Spleen (tissue), 11 donors: ENCODE measurements at regions not wholly inside any gene's neighbourhood (a gene's known extent, or its start where the extent isn't known, plus 50 kb on each side); places are given as distances from the start of the nearest gene placed in this dataset.

ENCODE experiments used
- DNase-seq: peaks from one replicate; pipeline ENCODE4 v3.0.0-alpha.2; 2020
- H3K27ac ChIP-seq, 8 donors: fragments of 200-600 bp; sonication (generic) in 7 of 8; 1 replicate in 4 of 8; 2 replicates in 4 of 8; pipeline versions ENCODE4 v1.5.0 to v1.8.0; 2016 to 2021; ENCODE audit warnings: inconsistent platforms in 4 of 8, mild to moderate bottlenecking in 4 of 8, moderate library complexity in 1 of 8
- H3K27me3 ChIP-seq, 7 donors: fragments of 200-600 bp; sonication (generic) in 6 of 7; replicated peaks in 1 of 7; 1 replicate in 4 of 7; 2 replicates in 3 of 7; pipeline versions ENCODE4 v1.5.0 to v1.8.0; 2016 to 2021; ENCODE audit warnings: inconsistent platforms in 3 of 7, mild to moderate bottlenecking in 1 of 7
- H3K36me3 ChIP-seq, 6 donors: fragments of 200-600 bp; sonication (generic) in 5 of 6; 1 replicate in 4 of 6; 2 replicates in 2 of 6; pipeline versions ENCODE4 v1.5.0 to v1.8.0; 2016 to 2021; ENCODE audit warnings: inconsistent platforms in 2 of 6
- H3K4me1 ChIP-seq, 6 donors: fragments of 200-600 bp; sonication (generic) in 5 of 6; 1 replicate in 3 of 6; 2 replicates in 3 of 6; pipeline versions ENCODE4 v1.5.0 to v1.8.0; 2016 to 2021; ENCODE audit warnings: inconsistent platforms in 3 of 6
- H3K4me3 ChIP-seq, 8 donors: fragments of 200-600 bp; sonication (generic) in 7 of 8; 1 replicate in 4 of 8; 2 replicates in 4 of 8; pipeline versions ENCODE4 v1.5.0 to v1.8.0; 2016 to 2021; ENCODE audit warnings: inconsistent platforms in 4 of 8, mild to moderate bottlenecking in 4 of 8, moderate library complexity in 2 of 8
- H3K9me3 ChIP-seq, 8 donors: fragments of 200-600 bp; sonication (generic) in 7 of 8; 1 replicate in 4 of 8; 2 replicates in 4 of 8; pipeline versions ENCODE4 v1.5.0 to v1.8.0; 2016 to 2021; ENCODE audit warnings: inconsistent platforms in 4 of 8
- CTCF ChIP-seq, 11 experiments: fragments of 200-600 bp in 7 of 11; fragments of 450-650 bp in 4 of 11; sonication (generic) in 4 of 11; IDR thresholded peaks in 8 of 11; conservative IDR thresholded peaks in 3 of 11; 1 replicate in 7 of 11; 2 replicates in 4 of 11; pipeline versions ENCODE4 v1.4.0 to v1.8.0; 2016 to 2021; ENCODE audit warnings: antibody characterized with exemption in 11 of 11, inconsistent platforms in 4 of 11, mild to moderate bottlenecking in 1 of 11
- POLR2A ChIP-seq, 3 donors: fragments of 450-650 bp; IDR thresholded peaks; one replicate each; pipeline ENCODE4 v1.5.1; 2017; ENCODE audit warnings: antibody characterized with exemption in 3 of 3, mild to moderate bottlenecking in 1 of 3
- POLR2AphosphoS5 ChIP-seq, 3 donors: sonication (generic); formaldehyde crosslinking; IDR thresholded peaks; one replicate each; pipeline ENCODE4 v1.5.1; 2017; ENCODE audit warnings: antibody characterized with exemption in 3 of 3
- WGBS, 5 donors: extraction: QIAGEN DNeasy Blood & Tissue Kit in 3 of 5; methylation state at CpG; one replicate each; pipeline versions ENCODE4 v1.1.5 to v1.1.7; 2013 to 2018; 5-methylcytosine and 5-hydroxymethylcytosine counted together
- intact Hi-C: fragments of 100-400 bp; cut with DNase I; formaldehyde crosslinking; loops from one replicate; pipeline ENCODE4 v1.15.0; 2023; ENCODE audit warnings: low total_unique reads
- donor health status: healthy with polysubstance abuse.
- donor health status: DM: no; HTN: no; CAD: no; lungs with moderate emphysema.
- donor health status: DM: no; HTN: no; CAD: no.
- donor health status: Bipolar disorder and iron deficiency.
- donor health status: healthy.
- donor health status: DM: no; HTN: no; CAD: no.
- donor health status: DM: yes; HTN: yes; CAD: no.

GRCh38 chr4:8760561-8760960 lies 111.1 kb downstream of the HMX1 start:
- peaks cover 0 to 23% (median 0%) of the 10 kb centered on the region in 7 donors for H3K27me3 ChIP-seq
- H3K4me1 ChIP-seq: no peaks in the 10 kb centered on the region
- no peaks in the 10 kb centered on the region for H3K36me3 ChIP-seq
- H3K27ac ChIP-seq: no peak overlapping the region
- WGBS, 5 donors: 73 to 91% (median 76%) methylated on average over 10 to 11 of the region's 11 CpGs
- H3K4me3 ChIP-seq: no peak overlapping the region
- no peaks in the 10 kb centered on the region for H3K9me3 ChIP-seq
- intact Hi-C loops: no loop called here
- TF ChIP-seq POLR2AphosphoS5 (IDR thresholded peaks at IDR 0.05): no peak
- no peak for TF ChIP-seq CTCF (IDR thresholded peaks at IDR 0.05 in 8 of 11, conservative IDR thresholded peaks at IDR 0.05 in 3 of 11)
- TF ChIP-seq POLR2A (IDR thresholded peaks at IDR 0.05): no peak
- peak; percentile 54 for DNase-seq

GRCh38 chr4:8759987-8760386 lies 111.7 kb downstream of the HMX1 start:
- no peak overlapping the region for H3K27ac ChIP-seq
- no peaks in the 10 kb centered on the region for H3K9me3 ChIP-seq
- intact Hi-C loops: no loop called here
- H3K4me3 ChIP-seq: no peak overlapping the region
- DNase-seq: peak; percentile 44
- WGBS, 5 donors: 64 to 75% (median 67%) methylated on average over 19 of the region's 19 CpGs
- no peak for TF ChIP-seq POLR2AphosphoS5 (IDR thresholded peaks at IDR 0.05)
- no peak for TF ChIP-seq POLR2A (IDR thresholded peaks at IDR 0.05)
- TF ChIP-seq CTCF (IDR thresholded peaks at IDR 0.05 in 8 of 11, conservative IDR thresholded peaks at IDR 0.05 in 3 of 11): no peak
- H3K4me1 ChIP-seq: no peaks in the 10 kb centered on the region
- H3K36me3 ChIP-seq: no peaks in the 10 kb centered on the region
- H3K27me3 ChIP-seq: peaks cover 0 to 23% (median 0%) of the 10 kb centered on the region in 7 donors

GRCh38 chr4:8756816-8757215 lies 114.8 kb downstream of the HMX1 start:
- no peaks in the 10 kb centered on the region for H3K4me1 ChIP-seq
- DNase-seq: peak; percentile 31
- no peak for TF ChIP-seq CTCF (IDR thresholded peaks at IDR 0.05 in 8 of 11, conservative IDR thresholded peaks at IDR 0.05 in 3 of 11)
- TF ChIP-seq POLR2AphosphoS5 (IDR thresholded peaks at IDR 0.05): no peak
- TF ChIP-seq POLR2A (IDR thresholded peaks at IDR 0.05): no peak
- 56 to 70% (median 68%) methylated on average over 8 of the region's 8 CpGs for WGBS, 5 donors
- H3K27ac ChIP-seq: no peak overlapping the region
- intact Hi-C loops: no loop called here
- no peaks in the 10 kb centered on the region for H3K36me3 ChIP-seq
- peaks cover 0 to 9% (median 0%) of the 10 kb centered on the region in 7 donors for H3K27me3 ChIP-seq
- H3K9me3 ChIP-seq: peaks cover 0 to 11% (median 0%) of the 10 kb centered on the region in 8 donors
- no peak overlapping the region for H3K4me3 ChIP-seq

- intact Hi-C loops: no loop called here
- Histone ChIP-seq H3K27ac (no peak overlapping the region), H3K36me3 (no peaks in the 10 kb centered on the region), H3K27me3 (no peaks in the 10 kb centered on the region), H3K4me1 (no peaks in the 10 kb centered on the region), H3K9me3 (peaks cover 0 to 11% (median 0%) of the 10 kb centered on the region in 8 donors), H3K4me3 (no peak overlapping the region)
- TF ChIP-seq POLR2AphosphoS5 (IDR thresholded peaks at IDR 0.05): no peak
- TF ChIP-seq POLR2A (IDR thresholded peaks at IDR 0.05): no peak
- no peak for TF ChIP-seq CTCF (IDR thresholded peaks at IDR 0.05 in 8 of 11, conservative IDR thresholded peaks at IDR 0.05 in 3 of 11)
- DNase-seq: peak; percentile 39
- WGBS, 5 donors: 84 to 94% (median 90%) methylated on average over 23 of the region's 23 CpGs
Observed at GRCh38 chr4:8754634-8755589, 116.7 kb downstream of the HMX1 start.
